Activated T-cell treated with anti-CD3 and anti-CD28 coated beads, Interleukin-2, amount 50 U/mL, for 48 hours (primary cell): ENCODE measurements at regions not wholly inside any gene's neighbourhood (a gene's known extent, or its start where the extent isn't known, plus 50 kb on each side); places are given as distances from the start of the nearest gene placed in this dataset.

Source experiments
- DNase-seq, 2 experiments: peaks; one replicate each; pipeline ENCODE4 v3.0.0-alpha.2; 2020

DNA sequence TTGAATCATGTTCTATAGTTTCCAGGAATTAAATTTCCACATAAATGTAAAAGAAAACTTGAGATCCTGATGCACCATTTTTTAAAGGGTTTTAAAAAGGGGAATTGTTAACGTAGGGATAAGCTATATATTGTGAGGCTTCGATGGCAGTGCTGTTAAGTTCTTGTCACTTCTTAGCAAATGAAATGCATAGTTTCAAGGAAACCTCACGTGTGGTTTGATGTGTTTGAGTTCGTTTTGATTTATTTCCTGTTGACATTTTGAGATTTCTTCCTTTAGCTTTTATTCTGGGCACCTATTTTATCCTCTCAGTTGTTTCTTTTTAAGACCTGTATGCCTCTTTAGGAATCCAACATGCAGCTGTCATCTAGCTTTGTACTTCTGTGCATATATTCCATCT is 301.0 kb downstream of the DOCK8 start:
- no peak for DNase-seq

DNA sequence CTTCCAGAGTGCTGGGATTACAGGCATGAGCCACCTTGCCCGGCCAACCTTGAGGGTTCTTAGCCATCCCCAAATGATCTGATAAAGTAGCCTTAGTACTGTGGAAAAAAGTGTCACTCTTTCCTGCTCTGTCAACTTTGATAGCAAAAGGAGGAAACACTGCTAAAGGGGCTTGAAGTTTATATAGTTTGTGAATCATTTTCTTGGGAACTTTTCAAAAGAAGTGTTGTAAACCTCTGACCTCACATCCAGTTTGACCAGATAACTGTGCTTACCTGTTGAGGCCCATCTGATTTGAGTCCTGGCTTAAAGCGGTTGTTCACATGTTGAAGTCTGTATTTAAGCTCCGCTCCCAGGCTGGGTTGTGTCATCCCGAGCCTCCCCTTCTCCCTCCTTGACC is 303.3 kb downstream of the DOCK8 start:
- no peak for DNase-seq

DNA sequence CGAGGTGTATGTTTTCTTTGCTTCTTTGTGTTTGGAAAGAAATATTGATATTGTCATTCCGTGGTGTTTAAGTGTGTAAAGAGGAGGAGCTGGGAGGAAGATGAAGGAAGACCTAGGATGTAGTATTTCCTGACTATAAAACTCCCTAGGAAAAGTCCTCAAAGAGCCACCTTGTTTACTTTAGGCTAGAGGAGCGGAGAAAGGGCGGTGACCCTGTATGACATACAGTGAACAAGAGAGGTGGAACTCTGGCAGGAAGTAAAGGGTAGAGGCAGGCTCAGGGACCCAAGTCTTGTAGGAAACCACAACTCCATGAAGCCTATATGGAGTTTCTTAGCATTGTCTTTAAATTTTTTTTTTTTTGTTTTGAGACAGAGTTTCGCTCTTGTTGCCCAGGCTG is 303.9 kb downstream of the DOCK8 start:
- DNase-seq, result no peak

DNA sequence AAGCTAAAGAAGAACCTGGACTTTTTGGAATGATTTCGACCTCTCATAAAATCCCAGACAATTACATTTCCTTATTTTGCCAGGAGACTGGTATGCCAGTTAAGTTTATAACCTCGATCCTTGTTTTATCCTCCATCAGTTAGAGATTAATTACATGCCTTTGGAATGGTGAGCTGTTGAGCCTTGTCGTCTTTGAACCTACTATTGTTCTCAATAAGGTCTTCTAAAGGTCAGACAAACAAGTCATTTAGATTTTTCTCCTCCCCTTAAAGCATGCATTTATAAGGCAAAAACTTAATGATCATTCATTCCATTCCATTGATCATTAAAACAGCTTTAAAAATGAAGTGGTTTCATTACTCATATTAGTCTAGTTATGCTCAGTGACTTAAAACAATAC is 304.9 kb downstream of the DOCK8 start:
- DNase-seq, result no peak

DNA sequence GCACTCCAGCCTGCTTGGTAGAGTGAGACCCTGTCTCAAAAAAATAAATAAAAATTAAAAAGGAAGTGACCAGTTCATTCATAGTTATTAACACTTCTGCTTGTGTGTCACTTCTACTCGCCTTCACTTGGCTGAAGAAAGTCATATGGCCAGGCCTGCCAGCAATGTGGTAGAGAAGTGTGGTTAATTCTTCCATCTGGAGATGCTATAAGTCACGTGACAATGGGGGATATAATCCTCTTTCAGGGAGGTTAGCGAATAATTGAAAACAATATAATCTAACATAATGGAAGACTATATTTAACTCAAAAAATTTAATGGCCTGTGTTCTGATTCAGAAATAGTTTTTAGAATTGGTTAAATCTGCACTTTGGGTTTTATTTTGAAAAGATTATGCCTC is 305.6 kb downstream of the DOCK8 start:
- no peak for DNase-seq

DNA sequence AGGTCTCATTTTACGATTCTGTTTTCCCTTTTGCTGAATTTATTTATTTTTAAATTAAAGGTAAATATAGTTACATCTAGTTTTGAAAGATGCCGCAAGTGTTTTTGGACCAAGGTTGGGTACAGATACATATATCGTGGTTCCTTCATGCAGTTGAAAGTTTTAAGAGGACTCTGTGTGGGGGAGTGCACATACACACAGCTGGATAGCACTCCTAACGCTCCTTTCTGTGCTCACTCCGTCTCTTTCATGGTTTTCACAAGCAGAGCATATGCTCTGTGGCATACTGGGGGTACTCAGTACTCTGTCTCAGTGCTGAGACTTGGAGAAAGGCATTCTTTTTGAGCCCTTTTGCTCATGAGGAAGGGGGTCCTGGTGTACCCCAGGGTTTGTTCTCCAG is 307.5 kb downstream of the DOCK8 start:
- DNase-seq, result no peak

DNA sequence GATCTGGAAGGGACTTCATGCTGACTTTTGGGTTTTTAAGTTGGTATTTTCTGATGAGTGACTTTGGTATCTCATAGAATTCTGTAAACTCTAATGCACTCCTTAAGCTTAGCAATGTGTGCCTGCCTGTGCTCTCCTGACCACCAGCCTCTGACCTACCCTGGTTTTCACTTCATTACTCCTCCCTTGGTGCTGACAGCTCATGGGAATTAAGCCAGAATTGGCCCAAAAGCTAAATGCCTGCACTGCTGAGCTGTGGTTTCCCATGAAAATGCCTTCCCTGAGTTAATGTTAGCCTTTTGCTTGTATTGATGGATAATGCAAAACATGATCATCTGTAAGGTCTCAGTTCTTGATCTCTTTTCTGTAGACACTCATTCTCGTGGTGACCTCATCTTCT is 308.0 kb downstream of the DOCK8 start:
- no peak for DNase-seq

DNA sequence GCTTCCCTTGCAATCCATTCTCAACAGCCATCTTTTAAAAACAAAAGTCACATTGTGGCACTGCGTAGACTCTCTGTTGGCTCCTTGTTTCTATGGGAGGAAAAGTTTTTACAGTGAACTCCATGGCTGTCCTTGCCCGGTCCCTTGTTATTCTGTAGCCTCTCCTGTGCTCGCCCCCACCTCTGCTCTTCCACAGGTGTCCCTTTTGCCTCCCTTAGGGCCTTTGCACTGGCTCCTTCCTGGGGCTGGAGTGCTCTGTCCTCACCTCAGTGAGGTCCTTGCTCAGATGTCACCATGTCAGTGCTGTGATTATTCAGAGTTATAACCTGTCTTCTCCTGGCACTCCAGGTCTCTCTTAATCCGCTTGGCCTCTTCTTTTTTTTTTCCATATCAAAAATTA is 308.8 kb downstream of the DOCK8 start:
- no peak for DNase-seq

DNA sequence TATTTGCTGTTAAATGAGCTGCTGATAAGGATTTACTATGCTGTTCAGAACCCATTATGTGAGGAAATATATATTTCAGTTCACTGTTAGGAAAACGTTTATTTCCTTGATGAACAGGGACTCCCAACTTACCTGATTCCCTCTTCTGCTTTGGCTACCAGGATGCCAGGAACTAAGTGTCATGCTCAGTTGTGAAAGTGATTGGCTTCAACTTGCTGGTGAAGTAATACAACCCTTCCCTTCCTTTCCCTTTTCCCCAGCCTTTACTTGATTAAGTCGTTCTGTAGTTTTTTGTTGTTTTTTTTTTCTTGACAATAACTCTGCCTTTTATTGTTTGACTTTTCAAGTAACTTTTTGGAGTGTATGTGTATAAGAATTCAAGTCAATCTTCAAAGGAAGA is 309.3 kb downstream of the DOCK8 start:
- DNase-seq, result no peak

DNA sequence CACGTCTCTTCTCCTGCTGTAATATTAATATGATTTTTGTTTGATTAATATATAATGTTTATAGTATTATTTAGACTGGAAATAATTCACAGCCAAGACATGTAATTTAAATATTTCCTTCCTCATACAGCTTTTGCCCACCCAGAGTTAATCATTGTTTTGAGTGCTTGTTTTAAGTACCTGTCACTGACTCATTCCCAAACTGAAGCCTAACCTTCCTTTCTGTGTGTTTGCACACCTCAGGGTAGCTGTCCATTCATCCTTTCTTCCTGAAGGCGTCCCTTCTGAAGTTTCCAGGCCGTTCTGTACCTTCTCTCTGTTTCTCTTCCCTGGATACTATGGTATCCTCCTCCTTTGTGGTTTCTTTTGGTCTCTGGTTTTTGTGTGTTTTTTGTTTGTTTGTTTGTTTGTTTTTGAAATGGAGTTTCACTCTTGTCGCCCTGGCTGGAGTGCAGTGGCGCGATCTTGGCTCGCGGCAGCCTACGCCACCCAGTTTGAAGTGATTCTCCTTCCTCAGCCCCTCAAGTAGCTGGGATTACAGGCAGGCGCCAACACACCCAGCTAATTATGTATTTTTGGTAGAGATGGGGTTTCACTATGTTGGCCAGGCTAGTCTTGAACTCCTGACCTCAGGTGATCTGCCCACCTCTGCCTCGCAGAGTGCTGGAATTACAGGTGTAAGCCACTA is 312.4 kb downstream of the DOCK8 start:
- no peak for DNase-seq

DNA sequence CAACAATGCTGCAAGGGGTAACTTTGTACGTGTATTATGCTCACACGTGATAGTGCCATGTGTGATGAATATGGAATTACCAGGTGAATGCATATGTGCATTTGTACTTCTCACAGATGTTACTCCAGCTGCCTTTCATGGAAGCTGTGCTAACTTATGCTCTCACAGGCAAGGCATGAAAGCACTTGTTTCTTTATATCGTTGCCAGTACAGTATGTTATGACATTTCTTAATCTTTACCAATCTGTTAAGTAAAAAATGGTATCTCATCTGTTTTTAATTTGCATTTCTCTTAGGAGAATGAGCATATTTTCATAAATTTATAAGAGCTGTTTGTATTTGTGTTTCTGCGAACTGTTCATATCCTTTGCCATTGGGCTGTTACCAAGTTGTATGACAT is 311.8 kb upstream of the DMRT1 start:
- no peak for DNase-seq

DNA sequence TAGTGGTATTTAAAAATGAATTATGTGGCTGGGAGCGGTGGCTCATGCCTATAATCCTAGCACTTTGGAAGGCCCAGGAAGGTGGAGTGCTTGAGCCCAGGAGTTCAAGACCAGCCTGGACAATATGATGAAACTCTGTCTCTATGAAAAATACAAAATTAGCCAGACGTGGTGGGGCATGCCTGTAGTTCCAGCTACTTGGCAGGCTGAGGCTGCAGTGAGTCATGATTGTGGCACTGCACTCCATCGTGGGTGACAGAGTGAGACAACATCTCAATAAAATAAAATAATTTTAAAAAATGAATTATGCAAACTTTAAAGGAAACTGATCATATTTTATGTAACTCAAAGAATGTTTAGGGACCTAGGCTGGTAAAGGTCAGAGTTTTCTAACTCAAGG is 310.8 kb upstream of the DMRT1 start:
- no peak for DNase-seq

DNA sequence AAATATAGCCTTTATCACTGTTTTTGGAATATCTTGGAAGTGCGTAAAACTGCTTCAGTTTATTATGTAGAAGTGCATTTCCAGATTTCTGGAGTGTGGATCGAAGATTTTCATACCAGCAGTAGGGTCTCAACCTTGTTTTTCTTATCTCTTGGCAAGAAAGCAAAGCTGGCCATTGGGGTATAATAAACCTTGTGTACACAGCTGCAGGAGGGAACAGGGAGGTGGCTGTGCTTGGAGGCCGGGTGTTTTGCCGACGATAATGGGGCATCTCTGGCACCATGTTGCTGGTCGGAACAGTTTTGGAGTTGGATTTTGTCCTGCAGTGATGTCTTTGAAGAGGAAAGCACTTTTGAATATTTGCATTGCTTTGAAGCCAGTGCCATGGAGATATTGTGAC is 308.8 kb upstream of the DMRT1 start:
- DNase-seq, result no peak

DNA sequence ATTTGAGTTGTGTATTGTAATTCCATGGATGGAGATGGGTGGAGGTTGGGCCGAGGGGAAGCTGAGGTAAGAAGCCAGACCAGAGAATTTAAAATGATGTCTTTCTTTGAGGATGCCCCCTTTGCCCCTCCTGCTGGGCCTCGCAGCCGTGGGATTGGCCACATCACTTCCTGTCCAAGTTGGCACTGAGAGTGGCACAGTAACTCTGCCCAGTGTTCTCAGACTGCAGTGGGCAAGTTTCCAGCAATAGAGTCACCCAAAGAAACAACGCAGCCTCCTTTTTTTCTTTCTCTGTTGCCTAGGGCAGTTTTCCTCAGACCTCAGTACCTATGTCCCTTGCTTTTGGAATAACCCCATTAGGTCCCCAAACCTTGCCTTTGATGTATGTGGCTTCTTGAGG is 306.6 kb upstream of the DMRT1 start:
- DNase-seq, result no peak

DNA sequence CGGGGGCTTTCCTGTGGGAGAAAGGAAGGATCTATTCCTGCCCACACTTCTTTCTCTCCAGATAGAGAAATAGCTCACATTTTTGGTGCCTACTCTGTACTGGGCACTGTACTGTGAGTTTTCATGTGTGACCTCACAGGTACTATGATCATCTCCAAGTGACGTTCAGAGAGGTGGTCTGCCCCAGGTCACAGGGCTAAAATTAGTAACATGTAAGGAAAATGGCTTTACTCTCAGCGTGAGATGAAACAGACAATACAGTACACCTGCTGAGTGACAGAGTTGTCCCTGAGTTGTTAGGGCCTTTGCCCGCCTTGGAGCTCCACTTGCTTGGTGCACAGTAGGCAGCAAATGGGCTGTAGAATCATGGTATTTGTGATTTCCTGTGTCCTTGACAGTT is 306.1 kb upstream of the DMRT1 start:
- DNase-seq, result no peak

DNA sequence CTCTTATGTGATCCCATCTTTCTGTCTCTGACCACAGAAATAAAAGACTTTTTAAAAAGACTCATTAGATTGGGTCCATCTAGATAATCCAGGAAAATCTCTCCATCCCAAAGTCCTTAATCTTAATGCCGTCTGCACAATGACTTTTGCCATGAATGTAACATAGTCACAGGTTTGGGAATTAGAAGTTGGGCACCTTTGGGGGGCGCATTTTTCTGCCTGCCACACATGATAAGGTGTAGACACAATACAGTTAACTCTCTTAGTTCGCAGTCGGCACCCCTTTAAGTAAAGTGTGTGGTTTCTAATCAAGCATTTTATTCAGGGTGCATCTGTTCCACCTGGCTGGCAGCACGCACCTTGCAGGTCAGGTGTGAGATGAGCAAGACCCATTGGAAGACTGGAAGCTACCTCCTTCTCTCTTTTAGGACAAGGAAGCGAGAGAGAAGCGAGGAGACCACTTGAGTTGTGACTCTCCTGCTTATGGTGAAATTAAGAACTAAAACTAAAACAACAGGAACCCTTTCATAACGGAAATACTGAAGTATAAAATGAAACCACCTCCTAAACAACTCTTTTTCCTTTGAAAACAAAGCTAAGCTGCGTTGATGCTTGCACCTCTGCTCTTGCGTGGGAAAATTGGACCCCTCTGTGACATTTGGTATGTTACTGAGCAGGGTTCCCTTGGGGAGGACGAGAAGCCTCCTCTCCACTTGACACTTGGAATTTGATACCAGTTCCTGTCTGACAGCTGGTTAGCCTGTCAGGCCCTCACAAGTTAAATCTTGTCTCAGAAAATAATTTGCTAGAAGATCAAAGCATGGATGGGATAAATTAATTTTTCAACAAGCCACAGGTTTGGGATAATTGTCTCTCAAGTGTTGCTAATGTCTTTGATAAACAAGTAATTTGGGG is 304.6 kb upstream of the DMRT1 start:
- no peak for DNase-seq

DNA sequence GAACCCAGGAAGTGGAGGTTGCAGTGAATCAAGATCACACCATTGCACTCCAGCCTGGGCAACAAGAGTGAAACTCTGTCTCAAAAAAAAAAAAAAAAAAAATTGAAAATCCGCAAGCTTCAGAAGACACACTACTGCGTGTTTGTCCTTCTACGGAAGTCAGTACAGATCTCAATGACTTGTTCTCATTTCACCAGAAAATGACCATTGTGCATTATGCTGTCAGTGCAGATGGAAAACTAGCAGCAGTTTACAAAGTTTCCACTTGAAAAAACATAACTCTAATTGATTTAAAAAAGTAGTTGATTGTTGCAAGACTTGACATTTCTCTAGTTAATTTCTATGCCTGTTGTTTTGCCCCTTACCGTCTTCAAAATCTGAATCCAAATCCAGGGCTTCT is 298.0 kb upstream of the DMRT1 start:
- DNase-seq, result no peak

DNA sequence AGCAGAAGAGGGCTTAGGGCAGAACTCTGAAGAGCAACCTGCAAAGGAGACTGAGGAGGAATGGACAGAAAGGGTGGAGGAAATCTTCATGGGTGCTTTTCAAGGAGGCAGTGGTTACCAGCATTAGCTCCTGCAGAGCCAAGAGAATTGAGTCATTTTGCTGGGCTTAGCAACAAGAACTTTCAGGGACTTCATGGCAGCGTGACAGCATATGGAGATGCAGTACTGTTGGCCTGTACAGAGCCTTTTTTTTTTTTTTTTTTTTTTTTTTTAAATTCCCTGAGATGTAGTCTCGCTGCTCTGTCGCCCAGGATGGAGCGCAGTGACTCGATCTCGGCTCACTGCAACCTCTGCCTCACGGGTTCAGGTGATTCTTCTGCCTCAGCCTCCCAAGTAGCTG is 296.0 kb upstream of the DMRT1 start:
- DNase-seq, result no peak

DNA sequence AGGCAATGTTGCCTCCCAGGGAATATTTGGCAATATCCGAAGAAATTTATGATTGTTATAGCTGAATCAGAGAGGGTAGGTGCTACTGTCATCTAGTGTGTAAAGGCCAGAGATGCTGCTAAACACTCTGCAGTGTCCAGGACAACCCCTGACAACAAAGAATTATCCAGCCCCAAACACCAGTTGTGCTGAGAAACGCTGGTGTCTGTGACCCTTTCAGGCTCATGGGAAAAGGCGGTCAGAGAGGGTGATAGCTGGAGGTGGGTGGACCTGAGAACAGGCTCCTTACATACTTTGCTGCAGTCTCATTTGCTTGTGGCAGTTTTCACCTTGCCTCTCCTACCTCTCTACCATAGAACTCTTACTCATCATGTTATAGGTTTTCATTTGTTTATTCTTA is 295.3 kb upstream of the DMRT1 start:
- no peak for DNase-seq

DNA sequence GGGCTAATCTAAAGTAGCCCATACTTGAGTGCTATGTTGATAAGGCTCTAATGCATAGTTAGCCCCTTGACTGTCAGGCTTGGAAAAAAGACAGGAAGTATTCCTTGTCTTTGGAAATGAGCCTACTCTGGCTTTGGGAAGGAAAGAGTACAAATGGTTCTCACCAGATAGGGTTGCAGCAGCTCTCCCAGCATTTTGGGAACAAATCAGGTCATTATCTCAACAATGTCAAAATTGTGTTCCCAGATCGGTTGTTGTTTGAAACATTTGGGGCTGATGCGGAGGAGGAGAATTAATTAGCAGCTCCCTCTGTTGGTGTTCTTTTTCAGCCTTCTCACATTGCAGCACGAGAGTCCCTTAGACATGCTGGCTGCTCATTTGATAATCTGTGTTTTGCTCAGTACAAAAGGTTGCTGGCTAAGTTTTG is 294.7 kb upstream of the DMRT1 start:
- DNase-seq, result no peak

DNA sequence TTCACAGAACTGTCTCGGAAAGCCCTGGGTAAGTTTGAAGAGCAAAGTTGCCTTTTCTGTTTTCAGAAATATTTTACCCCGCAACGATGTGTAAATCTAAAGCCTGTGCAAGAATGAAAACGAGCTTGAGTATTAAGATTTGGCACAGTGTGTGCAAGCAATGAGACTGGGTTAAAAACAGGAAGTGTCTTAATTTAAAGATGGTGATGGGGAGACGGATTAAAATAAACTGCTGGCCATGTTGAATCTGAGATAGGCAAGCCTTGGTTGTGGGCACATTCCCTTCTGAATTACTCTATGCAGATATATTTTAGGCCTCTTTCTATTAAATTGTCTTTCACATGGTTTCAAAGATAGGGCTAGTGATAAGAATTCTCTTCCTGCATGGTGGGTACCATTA is 294.2 kb upstream of the DMRT1 start:
- no peak for DNase-seq

DNA sequence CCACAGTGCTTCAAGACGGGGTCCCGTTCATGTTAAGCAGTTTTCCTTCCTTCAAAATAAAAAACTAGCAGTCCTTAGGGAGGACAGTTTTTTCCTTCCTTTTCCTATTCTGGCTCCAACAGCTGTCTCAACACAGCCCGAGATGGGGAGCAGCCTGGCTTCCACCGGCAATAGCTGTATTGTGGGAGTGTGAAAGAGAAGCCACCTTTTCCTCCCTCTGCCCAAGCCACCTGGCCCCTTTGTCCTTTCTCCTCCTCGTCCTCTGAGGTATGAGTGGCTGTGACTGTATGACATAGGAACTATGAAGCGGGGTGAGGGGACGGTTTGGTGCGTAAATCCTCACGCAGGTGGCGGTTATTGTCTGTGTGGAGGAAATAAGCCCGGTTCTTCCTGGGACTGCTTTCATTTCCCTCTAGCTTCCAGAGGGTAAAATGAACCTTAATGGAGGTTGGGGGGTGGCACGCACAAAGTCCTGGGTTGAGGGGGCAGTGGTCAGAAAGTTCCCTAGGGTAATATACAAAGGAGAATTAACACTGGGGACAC is 292.0 kb upstream of the DMRT1 start:
- no peak for DNase-seq

DNA sequence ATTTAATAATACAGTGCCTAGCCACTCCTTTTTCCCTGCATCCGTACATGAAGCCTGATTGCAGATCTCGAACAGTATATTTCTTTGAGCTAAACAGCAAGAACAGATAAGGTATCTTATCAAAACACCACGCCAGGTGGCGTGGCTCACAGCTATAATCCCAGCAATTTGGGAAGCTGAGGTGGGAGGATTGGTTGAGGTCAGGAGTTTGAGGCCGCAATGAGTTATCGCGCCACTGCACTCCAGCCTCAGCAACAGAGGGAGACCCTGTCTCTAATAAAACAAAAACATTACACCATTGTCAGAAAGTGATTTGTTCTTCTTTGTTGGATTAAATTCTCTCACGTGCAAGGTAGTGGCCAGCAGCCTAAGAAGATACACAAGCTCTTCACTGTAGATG is 291.2 kb upstream of the DMRT1 start:
- DNase-seq, result no peak
